H1 (cell line): ENCODE measurements at regions not wholly inside any gene's neighbourhood (a gene's known extent, or its start where the extent isn't known, plus 50 kb on each side); places are given as distances from the start of the nearest gene placed in this dataset.
A peak's percentile ranks its signal among the peaks of the same experiment; 100 is the strongest.

Experiments
- CTCF ChIA-PET: fragments of 300-600 bp; sonication (Branson Sonifier 250); formaldehyde crosslinking; loops from one replicate; lab custom pipeline; 2021; ENCODE audit not compliant: partially characterized antibody; lab: Charles Lee
- POLR2A ChIA-PET: fragments of 300-600 bp; sonication (Branson Sonifier 250); formaldehyde crosslinking; loops from one replicate; lab custom pipeline; 2021; ENCODE audit warnings: inconsistent platforms; ENCODE audit not compliant: partially characterized antibody; lab: Charles Lee
- DNase-seq, 2 experiments: peaks; one replicate each; pipeline versions ENCODE4 v3.0.0 to v3.0.0-alpha.2; 2010 to 2022; ENCODE audit warnings: low spot score in 2 of 2, low read depth in 1 of 2, mixed read lengths in 1 of 2
- FAIRE-seq: peaks from 2 replicates; lab custom pipeline; 2011; peaks lifted over from hg19 to GRCh38; lab: Jason Lieb, UNC
- H2AFZ ChIP-seq: 2 replicates; pipeline ENCODE4 v1.8.1; 2012; ENCODE audit warnings: low read length, inconsistent platforms
- H2AK5ac ChIP-seq: 2 replicates; pipeline ENCODE4 v1.6.1; 2013; ENCODE audit warnings: low read depth, low read length
- H2BK120ac ChIP-seq: replicated peaks from 2 replicates; pipeline ENCODE3; 2013; ENCODE audit warnings: low read depth, low read length, inconsistent platforms
- H2BK12ac ChIP-seq: 2 replicates; pipeline ENCODE4 v1.6.1; 2013; ENCODE audit warnings: low read depth, low read length
- H2BK15ac ChIP-seq: 2 replicates; pipeline ENCODE4 v1.6.1; 2013; ENCODE audit warnings: low read length
- H2BK20ac ChIP-seq: 2 replicates; pipeline ENCODE4 v1.6.1; 2013; ENCODE audit warnings: low read length
- H2BK5ac ChIP-seq: 2 replicates; pipeline ENCODE4 v1.6.1; 2013; ENCODE audit warnings: low read depth, low read length
- H3K14ac ChIP-seq: 2 replicates; pipeline ENCODE4 v1.6.1; 2013; ENCODE audit warnings: inconsistent platforms; ENCODE audit not compliant: insufficient read length
- H3K18ac ChIP-seq: 2 replicates; pipeline ENCODE4 v1.6.1; 2013; ENCODE audit warnings: low read length; ENCODE audit errors: extremely low read depth
- H3K23ac ChIP-seq: 2 replicates; pipeline ENCODE4 v1.6.1; 2013; ENCODE audit warnings: inconsistent platforms; ENCODE audit not compliant: insufficient read length
- H3K23me2 ChIP-seq: 2 replicates; pipeline ENCODE4 v1.6.1; 2013; ENCODE audit warnings: low read depth, low read length
- H3K27ac ChIP-seq: 2 replicates; pipeline ENCODE4 v1.6.1; 2011; ENCODE audit warnings: low read depth, low read length, inconsistent platforms
- H3K27me3 ChIP-seq, 4 experiments: replicated peaks in 1 of 4; 1 replicate in 1 of 4; 2 replicates in 3 of 4; pipeline versions ENCODE4 v1.6.1 to v1.8.1; 2011 to 2013; ENCODE audit warnings: low read length in 3 of 4, mild to moderate bottlenecking in 3 of 4, inconsistent platforms in 2 of 4, mixed read lengths in 2 of 4, moderate library complexity in 1 of 4; ENCODE audit not compliant: control insufficient read depth in 3 of 4, insufficient read depth in 3 of 4; ENCODE audit errors: extremely low read depth in 1 of 4
- H3K36me3 ChIP-seq, 4 experiments: 2 replicates each; pipeline versions ENCODE4 v1.6.1 to v1.8.1; 2011 to 2013; ENCODE audit warnings: mild to moderate bottlenecking in 4 of 4, low read length in 3 of 4, moderate library complexity in 2 of 4, control low read depth in 1 of 4, inconsistent platforms in 1 of 4; ENCODE audit not compliant: insufficient read depth in 4 of 4, control insufficient read depth in 2 of 4
- H3K4ac ChIP-seq: replicated peaks from 2 replicates; pipeline ENCODE3; 2013; ENCODE audit warnings: low read length, low read depth, mixed read lengths, inconsistent platforms; ENCODE audit not compliant: insufficient read length
- H3K4me1 ChIP-seq, 4 experiments: replicated peaks in 1 of 4; 1 replicate in 1 of 4; 2 replicates in 3 of 4; pipeline versions ENCODE4 v1.6.1 to v1.8.1; 2011 to 2013; ENCODE audit warnings: low read length in 3 of 4, inconsistent platforms in 2 of 4, mixed read lengths in 1 of 4; ENCODE audit not compliant: insufficient read depth in 4 of 4, control insufficient read depth in 3 of 4
- H3K4me2 ChIP-seq, 2 experiments: 2 replicates each; pipeline versions ENCODE4 v1.6.1 to v1.8.1; 2011 to 2013; ENCODE audit warnings: low read depth in 2 of 2, low read length in 2 of 2, control low read depth in 1 of 2, inconsistent platforms in 1 of 2, mild to moderate bottlenecking in 1 of 2; ENCODE audit not compliant: insufficient read depth in 1 of 2
- H3K4me3 ChIP-seq, 4 experiments: fragments of 200-600, 300-600 bp in 1 of 4; sonication (generic), shearing (Covaris generic), sonication (Bioruptor Twin) in 1 of 4; 2 replicates each; pipeline versions ENCODE4 v1.5.1 to v1.8.1; 2011 to 2016; ENCODE audit warnings: low read length in 4 of 4, low read depth in 3 of 4, control low read depth in 2 of 4, inconsistent platforms in 2 of 4, mild to moderate bottlenecking in 2 of 4, mixed read lengths in 1 of 4, moderate library complexity in 1 of 4; ENCODE audit not compliant: insufficient read depth in 2 of 4; ENCODE audit errors: extremely low read depth in 1 of 4
- H3K56ac ChIP-seq: replicated peaks from 2 replicates; pipeline ENCODE3; 2013; ENCODE audit warnings: low read depth, mild to moderate bottlenecking, mixed read lengths, low read length, inconsistent platforms; ENCODE audit not compliant: insufficient read length
- H3K79me1 ChIP-seq: 2 replicates; pipeline ENCODE4 v1.6.1; 2013; ENCODE audit warnings: low read depth, low read length, control low read depth
- H3K79me2 ChIP-seq, 2 experiments: 2 replicates each; pipeline versions ENCODE4 v1.6.1 to v1.8.1; 2012 to 2013; ENCODE audit warnings: low read length in 2 of 2, mild to moderate bottlenecking in 2 of 2, inconsistent platforms in 1 of 2; ENCODE audit not compliant: insufficient read depth in 2 of 2, control insufficient read depth in 1 of 2
- H3K9ac ChIP-seq, 4 experiments: replicated peaks in 1 of 4; 1 replicate in 1 of 4; 2 replicates in 3 of 4; pipeline versions ENCODE4 v1.6.1 to v1.8.1; 2011 to 2013; ENCODE audit warnings: low read depth in 3 of 4, low read length in 3 of 4, control low read depth in 2 of 4, mild to moderate bottlenecking in 2 of 4, moderate library complexity in 2 of 4, inconsistent platforms in 1 of 4; ENCODE audit errors: extremely low read depth in 1 of 4
- H3K9me3 ChIP-seq, 2 experiments: 2 replicates each; pipeline versions ENCODE4 v1.6.1 to v1.8.1; 2012 to 2013; ENCODE audit warnings: mild to moderate bottlenecking in 2 of 2, moderate library complexity in 2 of 2, control low read depth in 1 of 2, inconsistent platforms in 1 of 2, low read depth in 1 of 2, low read length in 1 of 2, mixed read lengths in 1 of 2; ENCODE audit not compliant: insufficient read depth in 2 of 2
- H4K20me1 ChIP-seq, 2 experiments: replicated peaks in 1 of 2; 2 replicates each; pipeline versions ENCODE3 to v1.8.1; 2011 to 2013; ENCODE audit warnings: inconsistent platforms in 2 of 2, low read length in 2 of 2, mild to moderate bottlenecking in 1 of 2; ENCODE audit not compliant: insufficient read depth in 2 of 2, control insufficient read depth in 1 of 2
- H4K5ac ChIP-seq: 2 replicates; pipeline ENCODE4 v1.6.1; 2013; ENCODE audit warnings: low read length, low read depth, mixed read lengths, inconsistent platforms; ENCODE audit not compliant: insufficient read length
- H4K8ac ChIP-seq: 2 replicates; pipeline ENCODE4 v1.8.0; 2013; ENCODE audit warnings: mild to moderate bottlenecking, moderate library complexity, low read length, inconsistent platforms; ENCODE audit not compliant: insufficient read depth; ENCODE audit errors: extremely low read depth
- H4K91ac ChIP-seq: replicated peaks from 2 replicates; pipeline ENCODE3; 2013; ENCODE audit warnings: low read length, mixed read lengths, inconsistent platforms; ENCODE audit not compliant: insufficient read length
- JUN ChIP-seq: IDR thresholded peaks from 2 replicates; pipeline ENCODE4 v1.6.1; 2011; ENCODE audit warnings: low read depth, mild to moderate bottlenecking, improper control_type of control experiment, low read length
- JUND ChIP-seq: IDR thresholded peaks from 2 replicates; pipeline ENCODE4 v1.6.1; 2011; ENCODE audit warnings: mild to moderate bottlenecking, improper control_type of control experiment, low read length
- MAFK ChIP-seq: IDR thresholded peaks from 2 replicates; pipeline ENCODE4 v1.6.1; 2012; ENCODE audit warnings: low read depth, mild to moderate bottlenecking, improper control_type of control experiment, low read length
- RNF2 ChIP-seq: fragments of 200-900, 300-1000 bp; sonication (generic); IDR thresholded peaks from 2 replicates; pipeline ENCODE4 v1.7.1; 2016; ENCODE audit warnings: borderline replicate concordance, low read depth, mild to moderate bottlenecking, antibody characterized with exemption, low read length; ENCODE audit not compliant: poor library complexity, severe bottlenecking; ENCODE audit errors: missing control alignments
- SAP30 ChIP-seq: fragments of 300-600 bp; sonication (generic); IDR thresholded peaks from 2 replicates; pipeline ENCODE4 v1.7.1; 2012; ENCODE audit warnings: low read length, moderate library complexity, mild to moderate bottlenecking, inconsistent platforms; ENCODE audit not compliant: insufficient read depth, insufficient replicate concordance
- SIRT6 ChIP-seq: IDR thresholded peaks from one replicate; pipeline ENCODE4 v1.7.1; 2012; ENCODE audit warnings: low read length, inconsistent platforms
- WGBS, 2 experiments: shearing (Covaris generic) in 1 of 2; methylation state at CpG; one replicate each; pipeline versions ENCODE4 v1.1.6 to v1.1.7; 2013 to 2015; ENCODE audit warnings: low lambda C conversion rate in 2 of 2, mixed read lengths in 2 of 2, inconsistent platforms in 1 of 2, low coverage in 1 of 2, missing lambda C conversion rate in 1 of 2; ENCODE audit not compliant: insufficient replicate concordance in 2 of 2, insufficient coverage in 1 of 2, insufficient read length in 1 of 2; ENCODE audit errors: extremely low coverage in 1 of 2, missing lambda C conversion rate in 1 of 2; 5-methylcytosine and 5-hydroxymethylcytosine counted together
- TF ChIP-seq, protein P1 (sequence below): IDR thresholded peaks from 2 replicates; pipeline ENCODE4 v1.6.1; 2012; ENCODE audit warnings: low read length, inconsistent platforms

DNA sequence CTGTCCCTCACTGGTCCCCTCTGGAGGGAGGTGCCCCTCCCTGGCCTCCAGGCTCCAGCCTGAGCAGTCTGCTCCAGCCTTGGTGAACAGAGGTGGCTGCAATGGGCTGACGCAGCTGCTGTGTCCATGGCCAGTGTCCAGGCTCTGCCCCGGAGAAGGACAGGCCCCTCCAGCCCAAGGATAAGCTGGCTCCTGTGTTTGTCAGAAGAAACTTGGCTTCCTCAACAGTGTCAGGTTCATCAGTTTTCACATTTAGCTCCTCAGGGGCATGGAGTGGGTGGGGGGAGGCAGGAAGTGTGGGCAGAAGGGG, 402.8 kb downstream of the MATN1 start:
- DNase-seq (peak in 1 of 2 experiments; percentile 22), FAIRE-seq (no peak)
- Histone ChIP-seq H3K4me2 (no peak overlapping the region), H3K23me2 (no peaks in the 10 kb centered on the region), H3K27ac (no peak overlapping the region)
- no peak for TF ChIP-seq SIRT6
- TF ChIP-seq, protein P1, sequence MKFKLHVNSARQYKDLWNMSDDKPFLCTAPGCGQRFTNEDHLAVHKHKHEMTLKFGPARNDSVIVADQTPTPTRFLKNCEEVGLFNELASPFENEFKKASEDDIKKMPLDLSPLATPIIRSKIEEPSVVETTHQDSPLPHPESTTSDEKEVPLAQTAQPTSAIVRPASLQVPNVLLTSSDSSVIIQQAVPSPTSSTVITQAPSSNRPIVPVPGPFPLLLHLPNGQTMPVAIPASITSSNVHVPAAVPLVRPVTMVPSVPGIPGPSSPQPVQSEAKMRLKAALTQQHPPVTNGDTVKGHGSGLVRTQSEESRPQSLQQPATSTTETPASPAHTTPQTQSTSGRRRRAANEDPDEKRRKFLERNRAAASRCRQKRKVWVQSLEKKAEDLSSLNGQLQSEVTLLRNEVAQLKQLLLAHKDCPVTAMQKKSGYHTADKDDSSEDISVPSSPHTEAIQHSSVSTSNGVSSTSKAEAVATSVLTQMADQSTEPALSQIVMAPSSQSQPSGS, result no peak
- TF ChIP-seq MAFK, result no peak
- no peak for TF ChIP-seq SAP30
- TF ChIP-seq RNF2, result no peak
- TF ChIP-seq JUND, result no peak
- TF ChIP-seq JUN, result no peak
- TF ChIP-seq, all 59 proteins: peak for 0
- Histone ChIP-seq H2BK5ac (no peak overlapping the region; the same call in 1 of the 2 replicates), H3K9me3 (no peaks in the 10 kb centered on the region), H3K4me1 (no peaks in the 10 kb centered on the region; a peak in 1 of 7 replicates), H4K5ac (no peak overlapping the region), H3K4ac (no peak overlapping the region), H2BK15ac (no peak overlapping the region), H3K18ac (no peak overlapping the region), H3K79me1 (no peaks in the 10 kb centered on the region), H3K56ac (peak overlapping the region; percentile 60), H3K27me3 (no peaks in the 10 kb centered on the region), H2AFZ (no peak overlapping the region), H2BK20ac (no peak overlapping the region), H3K36me3 (no peaks in the 10 kb centered on the region), H2BK12ac (no peak overlapping the region), H3K9ac (no peak overlapping the region), H4K91ac (no peak overlapping the region), H3K4me3 (no peak overlapping the region), H4K20me1 (no peaks in the 10 kb centered on the region), H3K79me2 (no peaks in the 10 kb centered on the region), H4K8ac (no peak overlapping the region), H3K23ac (no peak overlapping the region), H2BK120ac (no peak overlapping the region), H2AK5ac (no peak overlapping the region), H3K14ac (no peak overlapping the region)
- ChIA-PET CTCF (interaction anchor here (0.6 to 3.7 kb wide), 8 partner anchors 9 to 140 kb away, joined by 3 to 20 read pairs (median 3); no protein-coding TSS in a partner anchor), POLR2A (no interaction called here)
- WGBS, 2 experiments, result 100% methylated on average over 2 of the region's 2 CpGs; no CpG with 5 or more reads in 1 of the 2 experiments
